Stimulated activated CD4-positive, alpha-beta T cell treated with anti-CD3 and anti-CD28 coated beads, Interleukin-12 subunit alpha, Interleukin-12 subunit beta, amount 100 ng/mL, for 24 hours (primary cell): ENCODE measurements at regions not wholly inside any gene's neighbourhood (a gene's known extent, or its start where the extent isn't known, plus 50 kb on each side); places are given as distances from the start of the nearest gene placed in this dataset.
"Not testable (repeated sequence)": the region's sequence is repeated elsewhere in the genome, so short reads cannot be mapped to it uniquely, and the experiment has no call there.

ENCODE experiments used
- DNase-seq, 2 experiments: peaks; one replicate each; pipeline ENCODE4 v3.0.0-alpha.2; 2020; ENCODE audit warnings: low read depth in 2 of 2

DNA sequence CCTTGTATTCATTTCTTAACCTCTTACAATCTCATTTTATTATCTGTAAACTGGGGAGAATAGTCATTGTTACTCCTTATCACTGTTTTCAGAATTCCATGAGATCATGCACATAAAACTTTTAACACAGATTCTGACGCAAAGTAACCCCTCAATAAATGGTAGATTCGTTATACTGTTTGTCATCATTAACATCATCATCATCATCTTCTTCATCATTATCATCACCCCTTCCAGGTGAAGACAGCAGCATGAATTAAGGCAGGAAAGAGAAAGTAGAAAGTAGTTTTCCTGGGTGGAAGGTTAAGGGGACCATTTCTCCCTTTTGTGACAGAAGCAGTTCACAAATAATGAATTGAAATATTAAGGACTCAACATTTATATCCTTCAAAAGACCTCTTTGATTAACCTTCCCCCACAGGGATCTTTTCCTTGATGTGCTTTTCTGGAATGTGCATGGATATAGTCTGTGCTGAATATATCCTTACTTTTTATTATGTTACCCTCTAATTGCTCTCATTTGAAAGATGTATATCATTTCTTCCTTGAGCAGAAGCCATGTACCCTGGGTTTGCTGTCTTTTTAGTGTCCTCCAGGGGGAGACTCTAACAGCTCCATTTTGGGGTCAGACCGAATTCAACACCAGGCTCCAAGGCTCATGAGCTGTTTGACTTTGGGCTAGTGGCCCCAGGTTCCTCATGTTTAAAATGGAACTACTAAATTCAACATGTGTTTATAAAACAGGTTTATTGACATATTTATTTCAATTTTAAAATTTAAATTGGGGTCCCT lies 1029.9 kb upstream of the WWC1 start:
- no peak for DNase-seq

DNA sequence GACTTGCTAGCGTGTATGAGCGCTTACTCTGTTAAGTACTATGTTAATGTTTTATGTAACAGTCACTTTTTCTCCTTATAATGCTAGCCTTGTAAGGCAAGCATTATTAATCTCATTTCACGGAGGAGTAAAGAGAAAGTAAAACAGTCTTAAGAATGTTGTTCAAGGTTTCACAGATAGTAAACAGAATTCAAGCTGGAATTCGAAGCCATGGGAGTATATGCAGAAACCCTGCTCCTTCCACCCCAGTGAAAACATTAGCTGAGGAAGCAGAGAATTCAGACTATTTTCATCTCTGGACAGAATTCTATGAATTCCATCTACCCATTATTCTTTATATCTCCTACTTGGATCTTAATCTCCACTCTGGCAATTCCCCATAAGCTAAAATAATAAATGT lies 1028.3 kb upstream of the WWC1 start:
- DNase-seq = no peak

DNA sequence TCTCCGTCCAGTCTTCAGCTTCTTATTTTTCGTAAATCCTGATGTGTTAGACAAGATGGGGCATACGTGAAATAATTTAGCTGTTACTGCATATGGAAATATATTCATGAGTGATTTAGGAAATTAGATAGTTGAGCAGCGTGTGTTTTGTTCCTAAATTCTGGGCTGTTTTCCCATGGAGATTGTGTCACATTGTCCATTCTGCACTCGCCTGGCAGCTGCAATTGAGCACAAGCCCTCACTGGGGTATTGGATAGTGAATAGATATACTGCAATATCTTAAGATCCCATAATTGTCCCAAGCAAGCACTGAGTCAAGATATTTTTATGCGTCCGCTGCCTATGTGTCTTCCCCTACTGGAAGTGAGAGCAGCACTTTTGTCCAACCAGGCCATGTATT lies 1027.1 kb upstream of the WWC1 start:
- DNase-seq = no peak

DNA sequence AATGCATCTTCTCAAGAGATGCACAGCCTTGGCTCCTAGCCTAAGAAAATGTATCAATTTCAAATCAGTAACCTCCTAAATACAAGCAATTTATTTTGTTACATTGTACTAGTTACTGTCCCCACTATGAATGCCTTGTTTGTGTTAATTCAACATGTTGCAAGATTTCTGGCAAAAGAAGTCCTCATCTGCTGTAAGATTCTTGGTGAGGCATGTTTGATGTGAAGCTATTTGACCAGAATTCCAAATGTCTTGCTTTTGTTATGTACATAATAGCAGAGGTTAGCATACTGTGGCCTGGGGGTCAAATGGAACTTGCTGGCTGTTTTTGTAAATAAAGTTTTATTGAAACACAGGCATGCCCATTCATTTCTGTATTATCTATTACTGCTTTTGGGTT lies 1023.1 kb upstream of the WWC1 start:
- no peak for DNase-seq

DNA sequence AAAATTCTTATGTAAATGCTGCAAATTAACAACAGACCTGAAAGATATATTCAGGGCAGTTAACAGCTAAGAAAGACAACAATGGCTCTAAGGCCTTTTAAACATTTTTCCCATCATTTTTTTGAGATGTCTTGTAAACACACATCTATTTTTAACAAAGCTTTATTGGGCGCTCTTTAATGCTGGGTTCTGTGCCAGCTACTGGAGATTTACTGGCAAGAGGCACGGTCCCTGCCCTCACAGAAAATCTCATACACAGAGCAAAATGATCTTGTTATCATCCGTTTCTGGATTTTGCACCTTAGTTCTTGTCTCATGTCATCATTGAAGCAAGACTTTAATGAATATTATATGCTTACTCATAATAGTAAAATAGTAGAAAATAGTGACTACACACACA lies 1022.3 kb upstream of the WWC1 start:
- DNase-seq = no peak

DNA sequence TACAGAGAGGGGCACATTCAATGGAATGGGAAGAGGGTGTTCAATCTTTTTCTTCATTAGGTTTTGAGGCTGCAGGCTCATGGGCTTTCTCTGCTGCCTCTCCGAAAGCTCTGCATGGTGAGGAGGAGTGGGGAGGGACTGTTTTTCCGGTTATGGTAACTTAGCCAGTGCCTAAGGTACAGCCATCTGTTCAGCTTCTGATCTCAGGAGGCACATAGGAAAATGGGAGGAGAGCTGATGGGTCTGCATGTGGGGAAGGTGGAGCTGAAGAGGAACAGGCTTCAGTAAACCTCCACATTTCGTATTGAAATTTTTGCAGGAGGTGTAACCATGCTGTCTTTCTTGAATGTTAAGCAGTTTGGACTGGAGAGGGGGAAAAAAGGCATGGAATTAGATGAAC lies 1020.4 kb upstream of the WWC1 start:
- no peak for DNase-seq

DNA sequence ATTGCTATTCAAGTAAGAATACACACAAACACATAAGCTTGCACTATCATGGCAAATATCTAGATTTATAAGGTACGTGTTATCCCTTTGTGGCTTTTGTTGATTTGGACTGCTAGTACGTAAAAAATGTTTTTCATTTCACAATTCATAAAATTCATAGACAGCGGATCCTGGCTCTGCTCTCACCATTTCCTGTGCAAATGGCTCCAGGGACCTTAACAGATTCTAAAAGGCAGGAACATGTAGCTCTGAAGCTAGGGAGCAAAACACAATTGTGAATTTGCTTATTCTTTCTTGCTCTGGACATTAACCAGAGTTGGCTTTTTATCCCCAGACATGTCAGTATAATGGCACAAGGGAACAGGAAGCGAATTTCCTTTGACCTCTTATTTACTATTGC lies 1019.9 kb upstream of the WWC1 start:
- no peak for DNase-seq

DNA sequence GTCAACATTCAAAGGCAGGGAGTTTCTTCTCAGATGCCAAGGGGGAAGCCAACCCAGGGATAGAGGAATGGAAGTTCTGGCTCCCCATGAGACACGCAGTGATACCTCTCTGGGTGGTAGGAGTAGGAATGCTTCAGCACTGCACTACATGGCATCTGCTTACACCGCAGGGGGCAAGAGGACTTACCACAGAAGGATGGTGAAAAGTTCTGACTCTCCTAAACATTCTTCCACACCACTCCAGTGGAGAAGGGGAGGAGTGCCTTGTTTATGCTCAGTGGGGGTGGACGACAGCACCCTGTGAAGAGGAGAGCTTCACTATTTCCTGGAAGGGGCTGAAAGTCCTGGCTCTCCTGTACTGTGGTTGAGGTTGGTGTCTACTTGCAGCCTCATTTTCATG lies 1011.3 kb upstream of the WWC1 start:
- DNase-seq = no peak

DNA sequence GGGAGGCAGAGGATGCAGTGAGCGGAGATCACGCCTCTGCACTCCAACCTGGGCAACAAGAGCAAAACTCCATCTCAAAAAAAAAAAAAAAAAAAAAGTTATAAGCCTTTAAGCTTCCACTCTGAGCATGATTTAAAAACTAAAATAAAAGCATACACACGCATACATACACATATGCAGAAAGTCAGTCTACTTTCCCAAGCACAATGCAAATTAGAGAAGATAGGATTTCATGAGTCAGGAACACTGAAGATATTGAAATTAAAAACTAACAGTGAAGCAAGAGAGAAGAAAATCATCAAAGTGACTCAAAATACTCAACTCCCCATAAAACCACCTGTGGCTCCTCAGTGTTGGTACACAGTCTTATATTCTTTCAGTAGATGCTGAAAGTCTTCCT lies 1009.5 kb upstream of the WWC1 start:
- DNase-seq = no peak

DNA sequence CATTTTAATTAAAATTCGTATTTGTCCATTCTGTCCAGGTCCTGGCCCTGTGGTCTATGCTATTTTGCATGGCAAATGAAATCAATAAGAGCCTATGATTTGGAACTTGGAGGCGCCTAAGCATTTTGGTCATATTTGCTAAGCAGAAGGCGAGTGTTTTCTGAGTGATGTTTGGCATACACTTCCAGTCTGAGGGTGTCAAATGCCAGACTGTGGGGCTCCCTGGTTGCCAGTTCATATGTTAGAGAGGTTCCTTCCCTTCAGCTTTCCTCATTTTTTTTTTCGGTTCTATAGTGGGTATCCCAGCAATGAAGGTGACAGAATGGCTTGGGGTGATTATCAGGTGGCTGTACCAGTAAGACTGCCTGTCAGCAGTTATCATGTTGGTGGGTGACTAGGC lies 1007.8 kb upstream of the WWC1 start:
- DNase-seq = no peak

DNA sequence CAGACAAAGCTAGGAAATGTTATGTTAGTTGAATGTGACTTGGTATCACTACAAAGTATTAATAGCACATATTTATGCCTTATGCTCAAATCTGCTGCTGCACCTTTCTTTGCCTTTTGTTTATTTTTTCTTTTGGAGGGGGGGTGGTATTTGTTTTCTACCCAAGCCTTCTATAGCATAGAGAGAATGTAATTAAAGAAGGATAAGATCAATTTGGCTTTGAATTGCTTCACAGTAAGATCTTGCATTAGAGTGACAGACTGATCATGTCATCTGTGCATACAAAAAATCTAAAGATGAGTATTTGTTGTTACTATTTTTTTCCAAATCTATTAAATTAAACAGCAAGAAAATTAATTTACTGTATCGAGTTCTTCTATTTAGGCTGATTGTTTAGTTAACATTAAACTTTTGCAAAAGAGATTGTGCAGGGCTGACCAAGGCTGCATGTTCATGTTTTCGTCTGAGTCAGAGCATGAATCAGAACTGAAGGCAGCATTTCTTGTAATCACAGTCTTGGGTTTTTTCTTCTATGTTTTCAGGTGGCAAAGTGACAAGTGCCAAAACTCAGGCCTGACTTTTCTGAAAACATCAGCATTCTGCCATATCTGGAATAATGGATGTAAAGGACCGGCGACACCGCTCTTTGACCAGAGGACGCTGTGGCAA lies 1007.1 kb upstream of the WWC1 start:
- no peak for DNase-seq

DNA sequence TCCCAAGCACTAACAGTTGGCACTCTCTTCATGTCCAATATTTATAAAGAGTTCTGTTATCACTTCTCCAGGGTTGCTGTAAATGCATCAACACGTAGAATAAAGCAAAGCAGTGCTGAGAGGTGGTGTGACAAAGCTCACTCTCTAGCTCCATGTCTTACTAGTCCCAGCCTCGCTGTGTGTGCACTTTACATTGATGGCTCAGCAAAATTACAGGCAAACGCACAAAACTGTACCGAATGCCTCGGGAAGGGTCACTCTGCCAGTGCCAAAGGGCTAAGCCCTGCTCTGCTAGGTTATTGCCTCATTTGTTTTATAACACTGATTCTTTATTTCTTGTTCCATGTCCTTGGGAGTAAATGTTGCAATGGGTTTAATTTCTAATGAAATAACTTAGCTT lies 1005.9 kb upstream of the WWC1 start:
- no peak for DNase-seq

DNA sequence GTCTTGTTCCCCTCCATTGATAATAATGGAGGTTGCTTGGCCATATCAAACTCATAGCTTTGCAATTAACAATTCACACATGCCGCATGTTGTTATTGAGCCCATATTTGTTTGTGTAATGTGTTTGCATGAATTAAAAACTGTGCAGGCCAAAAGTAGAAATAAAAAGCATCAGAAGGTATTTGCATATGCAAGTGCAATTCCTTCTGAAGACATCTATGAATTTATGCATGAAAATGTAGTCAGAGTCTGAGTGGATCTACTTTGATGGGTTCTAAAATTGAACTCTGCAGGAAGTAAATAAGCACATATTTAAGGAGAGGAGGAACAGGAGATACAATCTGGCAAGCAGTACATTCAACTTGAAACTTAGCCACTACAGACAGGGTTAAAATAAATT lies 1004.6 kb upstream of the WWC1 start:
- DNase-seq = no peak

DNA sequence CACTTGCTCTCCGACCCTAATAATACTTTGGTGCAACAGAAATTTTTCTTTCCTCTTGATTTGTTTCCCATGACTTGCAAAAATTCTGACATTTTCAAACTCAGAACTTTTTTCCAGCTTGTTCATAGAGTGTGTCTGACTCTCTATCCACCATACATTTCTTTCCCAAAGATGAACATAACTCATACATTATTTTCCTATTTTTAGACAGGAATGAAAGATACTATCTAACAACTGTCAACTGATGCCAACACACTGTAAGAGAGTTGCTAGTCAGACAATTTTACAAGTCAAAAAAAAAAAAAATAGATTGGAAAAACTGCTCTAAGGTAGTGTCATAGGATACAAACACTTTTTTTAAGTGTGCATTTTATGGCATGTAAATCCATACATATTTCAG lies 1001.0 kb upstream of the WWC1 start:
- DNase-seq = no peak

DNA sequence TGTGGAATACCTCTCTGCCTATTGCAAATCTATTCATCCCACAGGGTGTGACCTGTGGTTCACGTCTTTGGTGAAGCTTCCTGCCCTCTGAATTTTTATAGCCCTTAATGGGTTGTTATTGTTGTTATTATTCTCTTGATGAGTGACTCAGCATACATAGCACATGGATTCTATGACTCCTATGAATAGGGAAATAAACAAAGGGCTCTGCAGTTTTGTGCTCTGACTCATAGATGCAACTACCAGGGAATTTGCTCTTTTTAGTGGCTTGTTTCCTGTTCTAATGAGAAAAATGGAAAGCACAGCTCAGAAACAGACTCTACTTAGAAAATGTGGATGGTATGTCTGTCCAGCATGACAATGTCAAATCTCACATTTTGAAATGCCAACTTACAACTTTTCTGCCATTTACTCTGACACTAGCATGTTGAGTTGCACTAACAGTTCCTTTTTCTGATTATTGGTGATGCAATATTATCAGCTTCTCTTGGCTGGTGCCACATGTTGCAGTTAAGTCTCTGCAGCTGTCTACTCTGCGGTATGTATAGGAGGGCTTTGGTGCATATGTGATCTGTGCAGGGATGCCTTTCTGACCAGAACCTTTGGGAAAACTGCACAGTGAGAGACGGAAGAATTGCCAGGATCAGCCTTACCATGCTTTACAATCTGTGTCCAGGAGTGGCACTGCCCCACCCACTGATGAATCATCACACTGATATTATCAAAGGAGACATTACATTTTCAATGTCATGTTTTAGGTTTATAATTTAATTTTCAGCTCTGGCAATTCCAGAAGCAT lies 996.4 kb upstream of the WWC1 start:
- no peak for DNase-seq

DNA sequence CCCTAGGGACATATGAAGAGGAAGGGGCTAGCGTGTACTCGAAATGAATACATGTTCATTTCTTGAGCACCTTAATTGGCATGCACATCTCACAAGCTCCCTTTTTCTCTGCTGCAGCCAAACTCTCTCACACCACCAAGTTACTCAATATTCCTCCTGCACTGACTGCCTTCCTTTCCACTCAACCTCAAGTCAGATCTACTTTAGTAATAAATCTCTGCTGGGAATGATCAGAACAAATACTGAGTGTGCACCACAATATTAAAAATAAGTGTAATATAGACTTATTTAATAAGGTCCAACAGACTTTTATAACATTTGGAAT lies 995.8 kb upstream of the WWC1 start:
- no peak for DNase-seq

DNA sequence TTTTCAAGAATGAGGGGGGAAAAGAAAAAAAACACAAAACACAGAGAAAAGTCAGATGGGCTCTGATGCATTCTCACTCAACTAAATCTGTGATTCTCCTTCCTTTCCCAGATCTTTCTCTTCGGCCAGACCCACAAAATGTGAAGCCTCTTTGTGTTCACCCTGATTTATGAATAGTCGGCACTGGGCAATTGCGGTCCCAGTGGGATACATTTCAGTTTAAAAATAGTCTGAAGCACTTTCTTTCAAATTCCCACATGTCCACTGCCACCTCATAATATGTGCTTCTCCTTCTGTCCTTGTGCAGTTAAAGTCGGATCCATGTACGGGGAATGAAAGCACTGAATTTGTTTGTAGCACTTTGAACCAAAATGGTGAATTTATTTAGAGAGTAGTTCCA lies 995.4 kb upstream of the WWC1 start:
- DNase-seq = no peak

DNA sequence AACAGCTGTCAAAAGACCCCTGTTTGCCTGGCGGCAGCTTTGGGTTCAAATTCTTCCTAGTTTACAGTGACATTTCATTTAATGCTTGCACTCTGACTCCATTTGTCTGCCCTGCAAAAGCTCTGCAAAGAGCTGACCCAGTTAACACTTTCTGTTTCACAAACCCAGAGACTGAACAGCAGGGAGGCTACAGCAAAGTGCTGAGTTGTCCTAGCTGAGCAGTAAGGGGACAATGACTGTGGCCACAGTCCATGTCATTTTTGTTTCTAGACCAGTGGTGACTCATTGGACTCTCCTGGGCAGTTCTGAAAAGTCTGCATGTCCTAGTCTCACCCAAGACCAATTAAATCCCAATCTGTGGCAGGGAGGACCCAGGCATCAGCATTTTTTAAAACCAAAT lies 994.8 kb upstream of the WWC1 start:
- no peak for DNase-seq

DNA sequence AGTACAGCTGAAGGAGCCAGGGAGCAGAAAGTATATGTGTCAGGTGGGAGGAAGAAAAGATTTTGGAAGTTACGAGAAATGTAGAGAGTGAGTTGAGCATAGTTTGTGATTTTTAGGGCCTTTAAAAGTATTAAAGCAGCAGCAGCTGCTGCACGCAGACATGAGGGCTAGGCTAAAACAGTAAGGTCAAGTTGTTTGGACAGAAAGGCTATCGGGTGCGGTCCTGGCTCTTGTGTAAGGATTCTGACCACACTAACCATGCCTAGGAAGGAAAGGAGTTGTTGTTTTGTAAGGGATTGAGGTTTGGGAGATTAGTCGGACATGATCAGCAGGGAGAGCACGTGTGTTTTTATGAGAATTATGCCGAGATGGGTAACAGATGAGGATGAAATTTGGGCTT lies 991.6 kb upstream of the WWC1 start:
- DNase-seq = not testable (repeated sequence)

DNA sequence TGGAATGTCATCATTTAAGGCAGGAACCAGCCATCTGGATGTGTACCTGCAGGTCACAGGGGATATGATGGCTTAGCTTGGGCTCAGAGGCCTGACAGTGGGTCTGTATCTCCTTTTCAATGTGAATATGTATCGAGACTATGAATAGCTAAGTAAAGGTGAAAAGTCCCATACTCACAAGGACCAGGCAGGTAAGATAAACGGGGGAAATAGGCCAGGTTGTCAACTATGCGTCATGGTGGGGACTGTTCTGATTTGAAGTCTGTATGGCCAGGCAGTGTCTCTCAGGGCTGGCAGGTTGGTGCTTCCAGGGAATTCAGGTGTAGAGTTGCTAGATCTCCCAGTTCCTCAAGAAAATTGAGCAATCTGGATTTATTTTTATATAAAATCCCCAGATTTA lies 987.9 kb upstream of the WWC1 start:
- DNase-seq = no peak

DNA sequence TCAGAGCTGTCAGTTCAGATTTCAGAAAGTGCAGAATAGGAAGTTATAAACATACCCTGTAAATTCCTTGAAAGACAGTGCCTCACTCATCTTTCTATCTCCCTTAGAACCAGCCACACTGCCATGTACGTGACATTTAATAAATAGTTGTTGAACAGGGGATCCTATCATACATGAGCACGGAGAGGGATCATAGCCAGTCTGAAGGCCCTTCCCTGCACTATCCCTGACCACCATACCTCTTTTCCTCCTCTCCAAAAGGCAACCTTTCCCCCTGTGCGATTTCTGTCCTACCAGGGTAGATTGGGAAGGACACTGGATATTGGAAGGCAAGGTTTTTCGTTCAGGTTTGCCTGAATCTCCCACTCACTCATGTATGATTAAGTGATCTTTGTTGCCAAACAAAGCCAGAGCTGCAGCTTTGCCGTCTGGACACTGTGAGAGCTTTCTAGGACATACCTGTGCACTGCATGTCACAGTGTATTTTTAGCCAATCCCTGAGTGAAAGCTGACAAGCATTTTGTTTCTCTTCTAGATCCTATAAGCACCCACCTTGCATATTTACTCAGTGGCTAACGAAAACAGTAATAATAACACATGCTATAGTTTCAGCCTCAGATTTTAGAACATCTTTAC lies 986.5 kb upstream of the WWC1 start:
- no peak for DNase-seq

DNA sequence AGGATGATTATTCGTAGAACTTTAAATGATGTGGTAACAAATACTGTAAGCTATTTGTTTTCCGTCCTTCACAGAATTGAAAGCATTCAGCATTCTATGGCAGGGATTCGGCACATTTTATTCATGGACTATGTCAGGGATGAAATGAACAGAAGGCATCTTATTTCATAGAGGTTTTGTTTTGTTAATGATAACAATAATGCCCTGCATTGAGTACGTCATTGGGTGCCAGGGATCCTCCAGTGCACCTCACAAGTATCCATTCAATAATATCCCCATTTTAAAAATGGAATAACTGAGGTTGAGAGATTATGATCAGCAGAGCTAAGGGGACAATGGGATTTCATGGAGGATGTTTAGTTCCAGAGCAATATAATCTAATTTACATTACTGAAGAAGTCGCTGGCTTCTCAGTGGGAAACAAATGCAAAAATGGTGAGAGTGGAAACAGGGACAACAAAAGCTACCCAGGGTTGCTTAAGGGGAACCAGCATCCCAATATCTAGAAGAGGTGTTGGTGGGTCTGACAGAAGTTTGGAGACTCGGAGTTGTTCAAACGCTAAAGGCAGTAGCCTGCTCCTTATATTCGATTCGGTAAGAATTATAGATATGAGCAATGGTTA lies 985.7 kb upstream of the WWC1 start:
- DNase-seq = no peak
